ENCODE measurements at regions not wholly inside any gene's neighbourhood (a gene's known extent, or its start where the extent isn't known, plus 50 kb on each side); places are given as distances from the start of the nearest gene placed in this dataset.
"Not testable (repeated sequence)": the region's sequence is repeated elsewhere in the genome, so short reads cannot be mapped to it uniquely, and the experiment has no call there.

DNA sequence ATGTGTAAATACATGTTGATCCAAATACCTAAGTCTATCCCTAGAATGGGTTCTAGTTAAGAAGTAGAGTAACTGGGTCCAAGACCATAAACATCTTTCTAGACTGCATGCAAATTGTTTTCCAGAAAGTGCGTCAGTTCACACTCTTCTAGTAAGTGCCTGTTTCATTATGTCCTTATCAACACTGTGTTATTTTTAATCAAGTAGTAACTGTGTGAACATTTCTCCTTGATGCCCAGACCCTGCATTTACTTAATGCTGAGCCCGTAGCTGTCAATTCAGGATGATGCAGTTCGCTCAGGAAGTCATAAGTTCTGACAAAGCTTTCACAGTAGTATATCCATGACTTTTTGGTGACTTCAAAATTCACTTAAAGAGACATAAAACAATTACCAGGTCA, 374.8 kb downstream of the OTUD1 start:
- in situ Hi-C loops (cut with HindIII; ENCODE audit: low pct_unique_long_range_greater_than_20kb, low sequenced_read_pairs): no loop called here

DNA sequence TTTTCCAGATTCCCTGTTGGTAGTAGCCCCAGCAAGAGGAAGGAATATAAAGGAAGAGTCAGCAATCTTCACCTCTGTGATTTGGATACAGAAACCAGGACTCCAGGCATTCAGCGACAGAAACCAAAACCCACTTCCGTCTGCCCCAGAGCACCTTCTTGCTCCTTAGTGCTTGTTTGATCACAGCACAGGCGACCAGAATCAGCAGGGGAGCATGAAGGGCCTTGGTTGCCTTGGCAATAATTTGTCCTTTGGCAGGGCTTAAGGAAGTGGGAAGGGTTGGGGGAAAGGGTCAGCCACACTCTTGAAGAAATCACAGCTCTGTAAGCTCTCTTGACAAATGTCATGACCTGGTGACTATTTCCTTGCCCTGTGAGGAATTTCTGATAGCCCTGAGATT, 379.6 kb downstream of the OTUD1 start:
- no peak for DNase-seq (ENCODE audit: low read depth)
- in situ Hi-C loops (cut with HindIII; ENCODE audit: low pct_unique_long_range_greater_than_20kb, low sequenced_read_pairs): no loop called here

More for the DNA sequence above, 374.8 kb downstream of the OTUD1 start:
- DNase-seq (ENCODE audit: low read depth): no peak

DNA sequence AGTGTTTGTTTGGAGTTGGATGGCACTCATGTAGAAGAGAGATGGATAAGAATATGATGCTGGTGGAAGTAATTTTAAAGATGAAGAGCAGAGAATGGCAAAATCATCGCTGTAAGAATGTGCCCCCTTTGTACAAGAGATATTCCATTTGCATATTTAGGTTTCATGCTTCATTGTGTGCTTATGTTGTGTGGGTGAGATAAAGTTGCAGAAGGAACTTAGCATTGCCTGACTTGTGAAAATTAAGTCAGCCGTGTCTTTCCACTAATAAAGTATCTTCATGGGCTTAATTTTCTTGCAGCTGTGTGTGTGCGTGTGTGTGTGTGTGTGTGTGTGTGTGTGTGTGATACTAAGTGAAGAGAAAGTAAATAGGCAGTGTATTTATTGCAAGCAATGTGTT, 381.9 kb downstream of the OTUD1 start:
- in situ Hi-C loops (cut with HindIII; ENCODE audit: low pct_unique_long_range_greater_than_20kb, low sequenced_read_pairs): no loop called here
- no peak for DNase-seq (ENCODE audit: low read depth)

DNA sequence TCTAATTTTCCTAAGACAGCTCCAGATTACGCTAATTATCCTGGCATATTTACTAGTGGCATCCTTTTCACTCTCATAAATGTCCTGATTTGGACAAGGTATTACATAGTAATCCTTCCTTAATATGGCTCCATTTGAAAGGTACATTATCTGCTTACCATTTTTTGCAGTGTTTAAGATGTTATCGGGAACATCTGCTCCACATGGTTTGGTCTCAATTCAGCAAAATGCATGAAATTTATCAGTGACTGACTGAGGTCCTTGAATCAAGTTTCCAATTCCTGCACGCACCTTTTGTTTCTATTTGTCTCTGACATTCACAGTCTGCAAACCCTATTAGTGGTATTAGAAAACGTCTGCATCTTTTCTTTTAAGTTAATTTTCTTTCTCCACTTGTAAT, 384.1 kb upstream of the KIAA1217 start:
- DNase-seq (ENCODE audit: low read depth): no peak
- in situ Hi-C loops (cut with HindIII; ENCODE audit: low pct_unique_long_range_greater_than_20kb, low sequenced_read_pairs): no loop called here

DNA sequence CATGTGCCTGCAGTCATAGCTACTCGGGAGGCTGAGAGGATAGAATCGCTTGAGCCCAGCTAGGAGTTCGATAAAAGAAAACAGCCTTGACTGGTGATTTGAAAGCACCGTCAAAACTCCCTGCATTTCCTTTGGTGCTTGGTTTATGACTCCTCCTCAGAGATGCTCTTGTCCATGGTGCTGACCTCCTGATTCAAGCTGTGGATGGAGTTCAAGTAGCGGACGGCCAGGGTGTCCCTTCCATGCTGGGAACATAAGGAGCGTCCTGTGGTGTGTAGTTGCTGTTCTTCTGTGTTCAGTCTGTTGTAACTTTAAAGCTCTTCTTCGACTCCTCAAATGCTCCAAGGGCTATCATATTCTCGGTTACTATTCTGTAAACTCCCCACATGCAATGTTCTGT, 382.5 kb upstream of the KIAA1217 start:
- in situ Hi-C loops (cut with HindIII; ENCODE audit: low pct_unique_long_range_greater_than_20kb, low sequenced_read_pairs): no loop called here
- DNase-seq (ENCODE audit: low read depth): peak; percentile 43

DNA sequence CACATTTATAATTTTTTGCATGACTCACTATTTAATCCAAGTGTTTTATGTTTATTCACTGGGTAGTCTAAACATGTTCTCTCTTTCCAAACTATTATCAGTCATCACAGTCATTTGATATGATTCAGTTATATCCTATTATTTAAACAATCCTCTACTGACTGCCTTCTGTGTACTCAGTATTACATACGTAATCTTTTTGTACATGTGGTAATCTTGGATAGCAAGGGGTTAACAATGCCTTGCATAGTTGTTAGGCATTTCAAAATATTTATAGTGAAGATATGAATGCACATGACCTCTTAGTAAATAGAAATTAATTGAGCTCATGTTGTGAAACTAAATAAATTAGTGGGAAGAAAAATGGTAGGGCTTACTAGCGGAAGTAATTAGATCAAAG, 379.4 kb upstream of the KIAA1217 start:
- no peak for DNase-seq (ENCODE audit: low read depth)
- in situ Hi-C loops (cut with HindIII; ENCODE audit: low pct_unique_long_range_greater_than_20kb, low sequenced_read_pairs): no loop called here

DNA sequence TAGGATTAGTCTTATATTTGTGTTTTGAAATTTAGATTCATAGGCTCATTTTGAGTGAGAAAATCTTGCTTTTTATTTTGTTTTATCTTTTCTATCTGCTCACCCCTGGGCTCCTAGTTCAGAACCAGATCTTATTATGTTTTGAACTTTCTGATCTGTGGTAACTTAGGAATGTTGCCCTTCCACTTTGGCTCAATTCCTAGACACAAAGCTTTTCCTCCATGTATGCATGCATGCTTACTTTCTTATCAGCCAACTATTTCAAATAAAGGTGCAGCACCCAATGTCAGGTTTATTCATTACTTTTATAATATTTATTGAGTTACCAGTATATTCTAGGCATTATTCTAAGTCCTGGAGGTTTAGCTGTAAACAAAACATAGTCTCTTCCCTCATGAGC, 374.8 kb upstream of the KIAA1217 start:
- in situ Hi-C loops (cut with HindIII; ENCODE audit: low pct_unique_long_range_greater_than_20kb, low sequenced_read_pairs): no loop called here

DNA sequence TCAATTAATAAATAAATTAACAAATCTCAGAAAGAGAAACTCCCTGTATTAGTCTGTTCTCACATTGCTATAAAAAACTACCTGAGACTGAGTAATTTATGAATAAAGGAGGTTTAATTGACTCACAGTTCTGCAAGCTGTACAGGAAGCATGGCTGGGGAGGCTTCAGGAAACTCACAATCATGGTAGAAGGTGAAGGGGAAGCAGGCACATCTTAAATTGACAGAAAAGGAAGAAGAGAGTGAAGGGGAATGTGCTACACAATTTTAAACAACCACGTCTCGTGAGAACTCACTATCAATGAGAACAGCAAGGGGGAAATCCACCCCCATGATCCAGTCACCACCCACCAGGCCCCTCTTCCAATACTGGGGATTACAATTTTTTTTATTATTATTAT, 358.3 kb upstream of the KIAA1217 start:
- DNase-seq (ENCODE audit: low read depth): no peak
- in situ Hi-C loops (cut with HindIII; ENCODE audit: low pct_unique_long_range_greater_than_20kb, low sequenced_read_pairs): no loop called here

More for the DNA sequence above, 374.8 kb upstream of the KIAA1217 start:
- DNase-seq (ENCODE audit: low read depth): no peak

DNA sequence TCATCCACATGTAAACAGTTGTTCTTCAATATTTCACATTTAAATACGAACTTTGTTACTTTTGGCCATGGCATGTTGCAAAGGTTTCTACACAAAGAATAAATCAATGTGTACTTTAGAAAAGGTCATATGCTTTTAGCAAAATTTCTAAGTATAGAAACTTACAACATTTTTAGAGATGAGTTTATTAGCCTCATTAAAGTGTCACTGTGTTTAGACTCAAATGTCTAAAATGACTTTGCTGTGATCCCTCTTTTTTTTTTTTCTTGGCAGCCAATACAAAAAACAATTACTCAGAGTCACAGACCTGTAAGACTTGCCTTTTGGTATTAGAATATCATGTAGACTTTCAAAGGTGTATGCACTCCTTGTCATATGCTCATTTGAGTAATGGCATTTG, 349.3 kb upstream of the KIAA1217 start:
- no peak for DNase-seq (ENCODE audit: low read depth)
- in situ Hi-C loops (cut with HindIII; ENCODE audit: low pct_unique_long_range_greater_than_20kb, low sequenced_read_pairs): no loop called here

DNA sequence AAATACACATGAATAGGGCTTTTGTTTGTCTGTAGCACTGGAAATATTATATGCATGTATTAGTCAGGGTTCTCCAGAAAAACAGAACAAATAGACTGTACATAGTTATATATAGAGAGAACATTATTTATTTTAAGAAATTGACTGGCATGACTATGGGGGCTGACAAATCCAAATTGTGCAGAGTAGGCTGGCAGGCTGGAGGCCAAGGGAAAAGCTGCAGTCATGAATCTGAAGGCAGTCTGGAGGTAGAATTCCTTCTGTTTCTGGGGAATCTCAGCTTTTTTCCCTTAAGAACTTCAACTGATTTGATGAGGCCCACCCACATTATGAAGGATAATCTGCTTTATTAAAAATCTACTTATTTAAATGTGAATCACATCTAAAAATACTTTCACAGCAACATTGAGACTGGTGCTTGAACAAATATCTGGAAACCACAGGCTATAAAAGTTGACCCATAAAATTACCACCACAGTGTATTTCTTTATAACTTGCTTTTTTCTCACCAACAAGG, 344.2 kb upstream of the KIAA1217 start:
- no peak for DNase-seq (ENCODE audit: low read depth)
- in situ Hi-C loops (cut with HindIII; ENCODE audit: low pct_unique_long_range_greater_than_20kb, low sequenced_read_pairs): no loop called here

DNA sequence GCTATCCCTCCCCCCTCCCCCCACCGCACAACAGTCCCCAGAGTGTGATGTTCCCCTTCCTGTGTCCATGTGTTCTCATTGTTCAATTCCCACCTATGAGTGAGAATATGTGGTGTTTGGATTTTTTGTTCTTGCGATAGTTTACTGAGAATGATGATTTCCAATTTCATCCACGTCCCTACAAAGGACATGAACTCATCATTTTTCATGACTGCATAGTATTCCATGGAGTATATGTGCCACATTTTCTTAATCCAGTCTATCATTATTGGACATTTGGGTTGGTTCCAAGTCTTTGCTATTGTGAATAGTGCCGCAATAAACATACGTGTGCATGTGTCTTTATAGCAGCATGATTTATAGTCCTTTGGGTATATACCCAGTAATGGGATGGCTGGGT, 342.0 kb upstream of the KIAA1217 start:
- in situ Hi-C loops (cut with HindIII; ENCODE audit: low pct_unique_long_range_greater_than_20kb, low sequenced_read_pairs); DNase-seq (ENCODE audit: low read depth): not testable (repeated sequence)

DNA sequence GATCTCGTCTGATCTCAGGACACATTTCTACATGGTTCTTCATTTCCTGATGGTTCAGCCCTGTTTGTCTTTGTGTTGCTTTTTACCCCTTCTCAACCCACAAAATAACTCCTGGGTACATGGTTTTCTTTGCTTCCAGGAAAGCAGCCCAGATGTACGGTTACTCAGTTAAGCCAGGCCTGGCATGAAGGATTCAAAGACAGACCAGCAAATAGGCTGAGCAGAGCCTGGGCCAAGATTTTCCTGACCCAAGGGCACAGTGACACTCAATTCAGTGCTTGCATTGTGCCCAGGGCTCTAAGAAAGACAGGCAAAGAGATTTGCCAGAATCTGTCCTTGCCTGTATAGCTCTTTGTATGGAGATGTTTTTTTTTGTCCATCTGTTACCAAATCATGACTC, 340.8 kb upstream of the KIAA1217 start:
- in situ Hi-C loops (cut with HindIII; ENCODE audit: low pct_unique_long_range_greater_than_20kb, low sequenced_read_pairs): no loop called here
- no peak for DNase-seq (ENCODE audit: low read depth)

DNA sequence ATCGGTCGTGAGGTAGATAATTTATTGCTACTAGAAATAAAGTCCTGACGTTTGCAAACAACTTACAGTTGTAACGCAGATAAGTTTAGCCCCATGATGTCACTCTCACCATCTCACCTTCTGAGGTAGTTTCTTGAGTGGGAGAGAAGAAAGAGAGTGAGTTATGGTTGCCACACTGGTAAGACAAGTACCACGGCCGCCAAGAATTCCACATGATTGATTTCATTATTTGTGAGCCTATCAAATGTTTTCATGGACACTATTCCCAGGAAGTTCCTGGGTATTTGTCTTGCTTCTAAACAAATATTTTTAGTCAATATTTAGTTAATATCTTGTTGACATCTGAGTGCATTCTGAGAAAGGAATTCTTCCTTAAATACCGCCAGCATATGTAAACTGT, 339.4 kb upstream of the KIAA1217 start:
- in situ Hi-C loops (cut with HindIII; ENCODE audit: low pct_unique_long_range_greater_than_20kb, low sequenced_read_pairs): no loop called here
- DNase-seq (ENCODE audit: low read depth): no peak

DNA sequence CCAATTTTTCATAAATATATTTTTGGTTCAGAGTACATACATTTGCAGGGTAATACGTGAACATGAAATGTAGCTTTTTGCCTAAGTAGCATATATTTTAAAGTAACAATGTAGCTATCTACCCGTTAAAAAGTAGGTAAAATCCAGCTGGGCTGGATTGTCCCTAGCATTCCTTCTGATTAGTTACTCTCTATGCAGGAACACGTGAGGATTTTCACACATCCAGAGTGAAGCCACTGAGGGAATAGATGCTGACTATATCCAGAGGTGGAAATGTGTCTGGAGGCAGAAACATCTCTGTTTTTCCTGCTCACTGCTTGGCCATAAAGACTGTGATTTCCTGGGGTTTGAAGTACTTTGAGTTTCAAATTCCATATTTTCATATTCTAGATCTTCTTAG, 338.9 kb upstream of the KIAA1217 start:
- DNase-seq (ENCODE audit: low read depth): no peak
- in situ Hi-C loops (cut with HindIII; ENCODE audit: low pct_unique_long_range_greater_than_20kb, low sequenced_read_pairs): no loop called here

DNA sequence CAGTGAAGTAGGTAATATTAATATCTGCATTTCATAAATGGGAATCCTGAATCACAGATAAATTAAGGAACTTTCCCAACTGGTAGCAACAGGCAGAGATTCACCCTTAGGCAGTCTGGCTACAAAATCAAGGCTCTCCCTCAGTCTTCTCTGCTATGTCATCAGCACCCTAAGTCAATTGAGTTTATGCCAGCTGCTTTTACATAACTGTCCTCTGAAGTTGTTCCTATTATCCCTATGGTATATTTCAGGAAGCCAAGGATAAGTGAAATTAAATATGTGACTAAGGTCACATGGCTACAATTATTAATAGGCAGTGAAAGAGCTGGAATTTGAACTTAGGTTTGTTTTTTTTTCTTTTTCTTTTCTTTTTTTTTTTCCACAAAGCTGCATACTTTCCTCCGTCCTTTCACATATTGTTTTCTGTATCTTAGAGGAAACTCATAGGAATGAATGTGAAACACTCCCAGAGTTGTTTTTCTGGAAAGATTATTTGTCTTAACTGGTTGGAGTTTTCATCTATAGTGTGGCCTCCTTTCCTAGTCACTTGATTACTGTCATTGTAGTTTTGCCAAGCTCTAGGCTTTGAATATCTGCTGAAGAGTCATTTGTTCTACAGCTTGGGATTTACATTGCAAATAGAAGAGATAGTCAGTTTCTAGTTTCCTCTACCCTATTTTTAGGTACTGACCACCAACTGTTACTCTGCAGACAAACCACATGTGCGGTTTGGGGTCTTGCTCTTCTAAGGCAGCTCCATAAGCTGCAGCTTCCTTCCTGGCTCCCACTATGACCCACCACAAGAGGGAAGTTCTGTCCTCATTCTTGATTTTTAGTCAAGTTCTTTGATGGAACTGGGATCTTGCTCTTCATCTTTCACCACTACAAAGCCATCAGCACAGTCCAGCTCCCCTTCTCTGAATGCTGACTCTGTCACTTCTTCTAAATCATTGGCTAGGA, 338.0 kb upstream of the KIAA1217 start:
- no peak for DNase-seq (ENCODE audit: low read depth)
- in situ Hi-C loops (cut with HindIII; ENCODE audit: low pct_unique_long_range_greater_than_20kb, low sequenced_read_pairs): no loop called here

DNA sequence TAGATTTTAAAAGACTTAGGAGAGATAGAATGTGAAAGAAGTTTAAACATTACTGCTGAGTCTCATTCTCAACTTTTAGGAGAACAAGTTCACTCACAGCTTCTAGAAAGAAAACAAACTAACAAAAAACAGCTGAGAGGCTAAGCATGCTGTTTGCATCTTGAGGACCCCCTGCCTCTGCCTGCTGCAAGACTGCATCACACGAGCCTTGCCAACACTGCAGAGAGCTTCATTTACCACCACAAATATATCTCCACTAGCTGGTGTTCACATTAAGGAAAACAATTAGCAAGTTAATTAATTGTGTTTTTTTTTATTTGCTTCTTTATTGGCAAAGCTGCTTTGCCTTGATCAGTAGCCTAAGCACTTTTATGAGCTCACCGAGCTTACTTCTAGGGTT, 336.6 kb upstream of the KIAA1217 start:
- in situ Hi-C loops (cut with HindIII; ENCODE audit: low pct_unique_long_range_greater_than_20kb, low sequenced_read_pairs): no loop called here
- DNase-seq (ENCODE audit: low read depth): no peak

DNA sequence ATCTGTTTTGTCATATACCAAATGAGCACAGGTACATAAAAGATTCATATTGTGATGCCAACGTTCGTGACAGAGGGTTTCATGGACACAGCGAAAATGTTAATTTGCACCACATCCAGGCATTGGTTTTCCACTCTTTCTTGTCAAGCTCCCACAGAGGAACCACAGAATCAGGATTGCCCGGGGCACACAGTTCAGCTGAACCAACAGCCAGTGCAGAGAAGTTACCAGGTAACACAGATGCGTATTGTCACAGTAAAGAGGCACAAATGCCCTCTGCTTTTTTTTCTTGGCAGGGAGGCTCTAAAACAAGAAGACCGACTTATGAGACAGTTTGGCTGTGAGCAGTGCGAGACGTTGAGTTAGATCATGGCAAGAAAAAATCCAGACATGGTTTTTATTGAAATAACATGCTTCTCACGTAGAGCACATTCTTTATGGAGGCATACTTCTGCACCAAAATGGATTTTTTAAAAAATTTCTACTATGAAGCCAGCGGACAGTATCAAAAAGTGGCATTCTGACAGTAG, 331.1 kb upstream of the KIAA1217 start:
- DNase-seq (ENCODE audit: low read depth): no peak
- in situ Hi-C loops (cut with HindIII; ENCODE audit: low pct_unique_long_range_greater_than_20kb, low sequenced_read_pairs): no loop called here

DNA sequence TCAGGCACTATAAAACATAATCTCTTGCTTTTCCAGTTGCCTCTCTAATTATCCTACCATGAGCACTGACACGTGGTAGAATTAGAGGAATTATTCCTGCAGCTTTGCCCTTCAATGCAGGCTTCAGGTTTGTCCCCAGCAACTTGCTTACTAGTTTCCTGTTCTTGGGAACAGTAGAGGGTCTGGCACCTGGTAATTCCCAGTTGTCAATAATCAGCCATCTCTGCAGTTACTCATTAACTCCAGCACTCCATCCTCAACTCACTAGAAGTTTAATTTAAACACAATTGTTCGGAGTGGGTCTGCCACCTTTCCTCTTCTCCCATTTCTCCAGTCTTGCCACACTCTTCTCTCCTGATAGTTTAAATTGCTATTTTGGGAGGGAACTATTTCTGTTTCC, 324.3 kb upstream of the KIAA1217 start:
- DNase-seq (ENCODE audit: low read depth): no peak
- in situ Hi-C loops (cut with HindIII; ENCODE audit: low pct_unique_long_range_greater_than_20kb, low sequenced_read_pairs): no loop called here

DNA sequence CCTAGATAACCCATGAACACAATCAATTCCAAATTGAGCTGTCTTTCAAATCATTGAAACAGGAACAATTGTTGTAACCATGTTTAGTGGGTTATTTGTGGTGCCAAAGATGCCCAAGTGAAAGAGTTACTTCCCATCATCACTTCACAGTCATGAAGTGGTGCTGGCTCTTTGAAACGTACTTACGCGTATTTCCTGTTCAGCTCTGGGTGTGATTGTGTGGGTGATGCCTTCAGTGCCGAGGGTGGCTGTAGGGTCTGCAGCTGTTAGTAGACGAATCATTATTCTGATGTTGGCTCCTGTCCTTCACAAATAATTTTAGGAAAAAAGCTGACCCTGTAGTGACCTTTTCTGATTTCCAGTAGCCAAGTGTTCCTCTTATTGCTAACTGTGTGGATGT, 323.1 kb upstream of the KIAA1217 start:
- in situ Hi-C loops (cut with HindIII; ENCODE audit: low pct_unique_long_range_greater_than_20kb, low sequenced_read_pairs): no loop called here
- DNase-seq (ENCODE audit: low read depth): no peak

DNA sequence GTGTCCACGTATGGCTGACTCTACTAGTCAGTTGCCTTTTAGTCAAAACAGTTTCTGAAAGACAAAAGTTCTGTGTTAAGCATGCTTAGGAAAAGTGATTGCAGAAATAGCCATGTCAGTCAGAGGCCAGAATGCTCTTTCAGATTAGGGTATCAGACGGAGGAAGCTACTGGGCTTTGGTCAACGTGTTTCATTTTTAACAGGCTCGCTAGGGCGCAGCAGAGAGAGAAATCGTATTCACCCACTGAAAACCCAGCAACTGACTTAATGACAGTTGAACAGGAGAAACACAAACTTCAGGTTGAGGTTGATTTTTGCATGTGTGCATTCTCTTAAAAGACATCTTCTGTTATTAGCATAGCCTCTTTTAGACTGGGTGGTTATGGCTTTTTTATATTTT, 322.6 kb upstream of the KIAA1217 start:
- DNase-seq (ENCODE audit: low read depth): no peak
- in situ Hi-C loops (cut with HindIII; ENCODE audit: low pct_unique_long_range_greater_than_20kb, low sequenced_read_pairs): no loop called here

Measured in Caki2 (cell line).